ENCODE measurements at regions not wholly inside any gene's neighbourhood (a gene's known extent, or its start where the extent isn't known, plus 50 kb on each side); places are given as distances from the start of the nearest gene placed in this dataset.

DNA sequence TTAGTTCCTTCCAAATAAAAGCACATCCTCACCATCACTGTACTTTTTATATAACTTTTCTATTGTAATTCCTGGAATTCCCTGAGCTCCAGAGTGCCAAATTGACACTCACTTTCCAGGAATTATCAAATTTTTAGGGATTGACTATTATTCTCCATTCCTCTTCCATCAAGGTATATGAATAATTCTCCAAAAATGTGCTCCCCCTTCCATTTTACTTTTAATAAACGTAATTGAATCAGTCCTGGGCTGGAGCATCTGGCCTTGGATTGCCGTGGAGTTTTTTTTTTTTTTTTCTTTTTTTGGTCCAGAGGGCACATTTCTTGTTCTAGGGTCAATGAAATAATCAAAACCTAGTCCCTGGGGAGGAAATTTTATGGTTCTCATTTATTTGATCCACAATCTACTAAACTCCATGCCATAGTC, 304.3 kb downstream of the CDCA7 start:
- DNase-seq: no peak
- Mint-ChIP-seq H3K4me3 (no peak overlapping the region), H3K9me3 (no peaks in the 10 kb centered on the region), H3K36me3 (ENCODE audit: low read depth) (no peaks in the 10 kb centered on the region), H3K27me3 (ENCODE audit: insufficient read depth) (no peaks in the 10 kb centered on the region), H3K4me1 (no peaks in the 10 kb centered on the region), H3K27ac (no peak overlapping the region)
- WGBS, 2 experiments (ENCODE audit: insufficient coverage in 1 of 2, insufficient read length in 1 of 2): 87% methylated on average over 2 of the region's 2 CpGs; no CpG with 5 or more reads in 1 of the 2 experiments
- peak overlapping the region; percentile 57 for H3K27ac ChIP-seq (ENCODE audit: low read depth, low read length)
- TF ChIP-seq, protein P1, sequence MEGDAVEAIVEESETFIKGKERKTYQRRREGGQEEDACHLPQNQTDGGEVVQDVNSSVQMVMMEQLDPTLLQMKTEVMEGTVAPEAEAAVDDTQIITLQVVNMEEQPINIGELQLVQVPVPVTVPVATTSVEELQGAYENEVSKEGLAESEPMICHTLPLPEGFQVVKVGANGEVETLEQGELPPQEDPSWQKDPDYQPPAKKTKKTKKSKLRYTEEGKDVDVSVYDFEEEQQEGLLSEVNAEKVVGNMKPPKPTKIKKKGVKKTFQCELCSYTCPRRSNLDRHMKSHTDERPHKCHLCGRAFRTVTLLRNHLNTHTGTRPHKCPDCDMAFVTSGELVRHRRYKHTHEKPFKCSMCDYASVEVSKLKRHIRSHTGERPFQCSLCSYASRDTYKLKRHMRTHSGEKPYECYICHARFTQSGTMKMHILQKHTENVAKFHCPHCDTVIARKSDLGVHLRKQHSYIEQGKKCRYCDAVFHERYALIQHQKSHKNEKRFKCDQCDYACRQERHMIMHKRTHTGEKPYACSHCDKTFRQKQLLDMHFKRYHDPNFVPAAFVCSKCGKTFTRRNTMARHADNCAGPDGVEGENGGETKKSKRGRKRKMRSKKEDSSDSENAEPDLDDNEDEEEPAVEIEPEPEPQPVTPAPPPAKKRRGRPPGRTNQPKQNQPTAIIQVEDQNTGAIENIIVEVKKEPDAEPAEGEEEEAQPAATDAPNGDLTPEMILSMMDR (conservative IDR thresholded peaks at IDR 0.05): no peak
- no peaks in the 10 kb centered on the region for H3K4me1 ChIP-seq (ENCODE audit: control insufficient read depth, insufficient read depth, low read length)
- no peaks in the 10 kb centered on the region for H3K9me3 ChIP-seq (ENCODE audit: control insufficient read depth, low read length)
- H3K4me3 ChIP-seq (ENCODE audit: low read length): no peak overlapping the region
- no peaks in the 10 kb centered on the region for H3K36me3 ChIP-seq (ENCODE audit: control insufficient read depth, insufficient read depth, low read length)
- H3K27me3 ChIP-seq (ENCODE audit: control insufficient read depth, insufficient read depth, low read length, poor library complexity, severe bottlenecking): no peaks in the 10 kb centered on the region
- H3K9ac ChIP-seq (ENCODE audit: extremely low read depth, low read length, poor library complexity, severe bottlenecking): no peak overlapping the region

DNA sequence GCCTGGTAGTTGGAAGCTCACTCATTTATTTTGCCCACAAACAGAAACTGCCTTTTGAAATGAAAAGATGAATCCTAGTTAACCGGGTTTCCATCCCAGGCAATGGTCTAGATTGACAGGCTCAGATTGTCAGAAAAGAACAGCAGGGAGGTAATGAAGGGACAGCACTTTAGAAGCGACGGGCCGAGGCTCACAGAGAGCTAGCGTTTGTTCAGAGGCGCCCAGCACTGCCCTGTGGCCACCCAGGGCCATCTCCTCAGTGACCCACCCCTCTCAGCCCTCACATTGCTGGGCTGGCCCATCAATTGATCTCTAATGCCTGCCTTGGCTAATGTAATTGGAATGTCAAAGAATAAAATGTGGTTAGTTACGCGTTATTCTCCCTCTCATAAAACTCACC, 304.8 kb downstream of the CDCA7 start:
- no peak for DNase-seq
- TF ChIP-seq, protein P1 (conservative IDR thresholded peaks at IDR 0.05): no peak
- H3K27me3 Mint-ChIP-seq (ENCODE audit: insufficient read depth): no peaks in the 10 kb centered on the region
- 83 to 84% methylated on average over 1 to 8 of the region's 8 CpGs for WGBS, 2 experiments (ENCODE audit: insufficient coverage in 1 of 2, insufficient read length in 1 of 2)
- no peak overlapping the region for H3K27ac Mint-ChIP-seq
- Histone ChIP-seq H3K27me3 (ENCODE audit: control insufficient read depth, insufficient read depth, low read length, poor library complexity, severe bottlenecking) (no peaks in the 10 kb centered on the region), H3K27ac (ENCODE audit: low read depth, low read length) (peak overlapping the region; percentile 57), H3K36me3 (ENCODE audit: control insufficient read depth, insufficient read depth, low read length) (no peaks in the 10 kb centered on the region), H3K4me3 (ENCODE audit: low read length) (no peak overlapping the region), H3K9ac (ENCODE audit: extremely low read depth, low read length, poor library complexity, severe bottlenecking) (no peak overlapping the region), H3K4me1 (ENCODE audit: control insufficient read depth, insufficient read depth, low read length) (no peaks in the 10 kb centered on the region), H3K9me3 (ENCODE audit: control insufficient read depth, low read length) (no peaks in the 10 kb centered on the region)
- H3K36me3 Mint-ChIP-seq (ENCODE audit: low read depth): no peaks in the 10 kb centered on the region
- no peaks in the 10 kb centered on the region for H3K4me1 Mint-ChIP-seq
- no peaks in the 10 kb centered on the region for H3K9me3 Mint-ChIP-seq
- H3K4me3 Mint-ChIP-seq: no peak overlapping the region

DNA sequence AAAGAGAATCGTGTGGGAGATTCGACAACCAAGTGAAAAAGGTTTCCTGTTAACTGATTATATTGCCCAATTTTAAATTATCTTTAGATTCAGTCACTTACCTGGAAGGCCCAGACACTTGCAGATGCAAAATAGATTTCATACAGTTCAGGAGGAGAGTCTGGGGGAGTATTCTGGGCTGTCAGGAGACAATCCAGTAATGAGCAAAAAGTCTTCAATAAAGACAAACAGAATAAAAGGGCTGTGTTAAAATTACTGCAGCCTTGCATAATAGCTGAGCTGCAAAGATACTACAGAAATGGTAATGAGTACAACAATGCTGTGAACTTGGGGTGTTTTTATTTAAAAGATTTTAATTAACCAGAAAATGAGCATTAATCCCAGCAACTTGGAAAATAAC, 303.6 kb downstream of the SP3 start:
- WGBS, 2 experiments (ENCODE audit: insufficient coverage in 1 of 2, insufficient read length in 1 of 2): 90% methylated on average over 2 of the region's 2 CpGs; no CpG with 5 or more reads in 1 of the 2 experiments
- TF ChIP-seq, protein P1 (conservative IDR thresholded peaks at IDR 0.05): no peak
- no peak overlapping the region for H3K9ac ChIP-seq (ENCODE audit: extremely low read depth, low read length, poor library complexity, severe bottlenecking)
- H3K4me3 Mint-ChIP-seq: no peak overlapping the region
- no peaks in the 10 kb centered on the region for H3K27me3 ChIP-seq (ENCODE audit: control insufficient read depth, insufficient read depth, low read length, poor library complexity, severe bottlenecking)
- no peaks in the 10 kb centered on the region for H3K9me3 Mint-ChIP-seq
- no peaks in the 10 kb centered on the region for H3K36me3 ChIP-seq (ENCODE audit: control insufficient read depth, insufficient read depth, low read length)
- H3K4me1 Mint-ChIP-seq: peaks cover 5% of the 10 kb centered on the region
- H3K27ac Mint-ChIP-seq: no peak overlapping the region
- H3K27me3 Mint-ChIP-seq (ENCODE audit: insufficient read depth): no peaks in the 10 kb centered on the region
- no peak for DNase-seq
- peaks cover 1% of the 10 kb centered on the region for H3K4me1 ChIP-seq (ENCODE audit: control insufficient read depth, insufficient read depth, low read length)
- no peaks in the 10 kb centered on the region for H3K9me3 ChIP-seq (ENCODE audit: control insufficient read depth, low read length)
- no peak overlapping the region for H3K27ac ChIP-seq (ENCODE audit: low read depth, low read length)
- H3K36me3 Mint-ChIP-seq (ENCODE audit: low read depth): no peaks in the 10 kb centered on the region
- no peak overlapping the region for H3K4me3 ChIP-seq (ENCODE audit: low read length)
